LHCN-M2 (cell line): ENCODE measurements at regions not wholly inside any gene's neighbourhood (a gene's known extent, or its start where the extent isn't known, plus 50 kb on each side); places are given as distances from the start of the nearest gene placed in this dataset.
"Not testable (repeated sequence)": the region's sequence is repeated elsewhere in the genome, so short reads cannot be mapped to it uniquely, and the experiment has no call there.

ENCODE experiments used
- DNase-seq: peaks from one replicate; pipeline ENCODE4 v3.0.0-alpha.2; 2012; ENCODE audit warnings: low read depth

- no peak for DNase-seq
Measured at GRCh38 chr10:36872702-36873393, 252.6 kb upstream of the ANKRD30A start.

GRCh38 chr10:36840788-36841187, 284.6 kb upstream of the ANKRD30A start:
- no peak for DNase-seq

- no peak for DNase-seq
Measured at GRCh38 chr10:36837416-36837815, 288.0 kb upstream of the ANKRD30A start.

GRCh38 chr10:36819781-36820180, 305.6 kb upstream of the ANKRD30A start:
- no peak for DNase-seq

- no peak for DNase-seq
Measured at GRCh38 chr10:36817898-36818297, 307.5 kb upstream of the ANKRD30A start.

GRCh38 chr10:36808625-36809362, 316.6 kb upstream of the ANKRD30A start:
- no peak for DNase-seq

GRCh38 chr10:36803229-36803628, 322.2 kb upstream of the ANKRD30A start:
- no peak for DNase-seq

GRCh38 chr10:36802490-36803153, 322.8 kb upstream of the ANKRD30A start:
- DNase-seq: no peak

- DNase-seq: no peak
Measured at GRCh38 chr10:36801660-36802059, 323.7 kb upstream of the ANKRD30A start.

GRCh38 chr10:36794981-36795380, 330.4 kb upstream of the ANKRD30A start:
- DNase-seq: no peak

GRCh38 chr10:36789974-36790373, 335.4 kb upstream of the ANKRD30A start:
- no peak for DNase-seq

GRCh38 chr10:36788152-36788551, 337.2 kb upstream of the ANKRD30A start:
- DNase-seq: no peak

- no peak for DNase-seq
Measured at GRCh38 chr10:36783400-36783799, 342.0 kb upstream of the ANKRD30A start.

- DNase-seq: no peak
Measured at GRCh38 chr10:36781570-36781969, 343.8 kb upstream of the ANKRD30A start.

- no peak for DNase-seq
Measured at GRCh38 chr10:36780158-36780557, 345.2 kb upstream of the ANKRD30A start.

GRCh38 chr10:36779238-36779846, 346.1 kb upstream of the ANKRD30A start:
- peak; percentile 63 for DNase-seq

- no peak for DNase-seq
Measured at GRCh38 chr10:36778651-36779050, 346.7 kb upstream of the ANKRD30A start.

- DNase-seq: no peak
Measured at GRCh38 chr10:36773652-36774051, 351.7 kb upstream of the ANKRD30A start.

- no peak for DNase-seq
Measured at GRCh38 chr10:36771725-36772124, 353.7 kb upstream of the ANKRD30A start.

- not testable (repeated sequence) for DNase-seq
Measured at GRCh38 chr10:36769741-36770140, 355.7 kb upstream of the ANKRD30A start.

- no peak for DNase-seq
Measured at GRCh38 chr10:36766940-36767339, 358.5 kb upstream of the ANKRD30A start.

GRCh38 chr10:36766415-36766810, 359.0 kb upstream of the ANKRD30A start:
- DNase-seq: no peak
